T-cell (primary cell): ENCODE measurements at regions not wholly inside any gene's neighbourhood (a gene's known extent, or its start where the extent isn't known, plus 50 kb on each side); places are given as distances from the start of the nearest gene placed in this dataset.

Experiments used
- ATAC-seq, 4 experiments: fragments of 200-7000 bp in 3 of 4; fragments of 150-1000 bp in 1 of 4; cut with Tn5 transposase; replicated peaks in 1 of 4; 1 replicate in 3 of 4; 2 replicates in 1 of 4; pipeline ENCODE4 v1.10.0; 2021; ENCODE audit warnings: moderate library complexity in 3 of 4, mild to moderate bottlenecking in 2 of 4, moderate number of reproducible peaks in 1 of 4
- CTCF ChIA-PET, 2 donors: fragments of 300-600 bp; sonication (Branson Sonifier 250); formaldehyde crosslinking; loops; one replicate each; lab custom pipeline; 2022; ENCODE audit warnings: antibody characterized with exemption in 2 of 2; lab: Charles Lee
- POLR2A ChIA-PET, 2 donors: fragments of 300-600 bp; sonication (Branson Sonifier 250); formaldehyde crosslinking; loops; one replicate each; lab custom pipeline; 2022; ENCODE audit warnings: antibody characterized with exemption in 2 of 2; lab: Charles Lee
- DNase-seq, 35 experiments: peaks; one replicate each; pipeline versions ENCODE4 v3.0.0 to v3.0.0-alpha.2; 2013 to 2023
- H3K27ac ChIP-seq: one replicate; pipeline ENCODE4 v1.5.1; 2013; ENCODE audit warnings: low read length
- H3K27me3 ChIP-seq, 2 experiments: replicated peaks in 1 of 2; 1 replicate in 1 of 2; 2 replicates in 1 of 2; pipeline versions ENCODE4 v1.6.1 to v1.7.0; 2013; ENCODE audit warnings: low read length in 1 of 2, mixed read lengths in 1 of 2; ENCODE audit not compliant: control insufficient read depth in 2 of 2, insufficient read depth in 2 of 2; ENCODE audit errors: extremely low read depth in 1 of 2
- H3K36me3 ChIP-seq, 2 donors: 1 replicate in 1 of 2; 2 replicates in 1 of 2; pipeline versions ENCODE4 v1.6.1 to v1.7.0; 2013; ENCODE audit warnings: low read length in 1 of 2; ENCODE audit not compliant: control insufficient read depth in 2 of 2, insufficient read depth in 1 of 2; ENCODE audit errors: extremely low read depth in 1 of 2
- H3K4me1 ChIP-seq, 2 experiments: 1 replicate in 1 of 2; 2 replicates in 1 of 2; pipeline versions ENCODE4 v1.6.1 to v1.7.0; 2013; ENCODE audit warnings: low read length in 2 of 2, mixed read lengths in 1 of 2; ENCODE audit not compliant: insufficient read depth in 2 of 2, control insufficient read depth in 1 of 2; ENCODE audit errors: extremely low read depth in 1 of 2
- H3K4me3 ChIP-seq, 2 donors: 1 replicate in 1 of 2; 2 replicates in 1 of 2; pipeline versions ENCODE4 v1.5.1 to v1.7.0; 2013; ENCODE audit warnings: mild to moderate bottlenecking in 2 of 2, low read length in 1 of 2, moderate library complexity in 1 of 2; ENCODE audit not compliant: control insufficient read depth in 1 of 2; ENCODE audit errors: extremely low read depth in 1 of 2
- H3K9me3 ChIP-seq: 2 replicates; pipeline ENCODE4 v1.7.0; 2013
- H3K27ac Mint-ChIP-seq, 2 donors: one replicate each; pipeline ENCODE4 v1.8.0; 2020 to 2021; ENCODE audit warnings: mild to moderate bottlenecking in 2 of 2, mixed read lengths in 2 of 2
- H3K27me3 Mint-ChIP-seq, 2 donors: one replicate each; pipeline ENCODE4 v1.8.0; 2021 to 2022; ENCODE audit warnings: mixed read lengths in 2 of 2
- H3K36me3 Mint-ChIP-seq: one replicate; pipeline ENCODE4 v1.8.0; 2021; ENCODE audit warnings: mixed read lengths
- H3K4me1 Mint-ChIP-seq, 3 donors: one replicate each; pipeline ENCODE4 v1.8.0; 2020 to 2022; ENCODE audit warnings: mixed read lengths in 3 of 3, mild to moderate bottlenecking in 1 of 3
- H3K4me3 Mint-ChIP-seq, 3 donors: one replicate each; pipeline ENCODE4 v1.8.0; 2020 to 2022; ENCODE audit warnings: mild to moderate bottlenecking in 3 of 3, mixed read lengths in 3 of 3, moderate library complexity in 3 of 3
- H3K9me3 Mint-ChIP-seq, 3 donors: one replicate each; pipeline ENCODE4 v1.8.0; 2020 to 2022; ENCODE audit warnings: mixed read lengths in 3 of 3
- WGBS: methylation state at CpG from one replicate; pipeline ENCODE4 v1.1.5; 2013; ENCODE audit warnings: missing lambda C conversion rate; ENCODE audit not compliant: insufficient coverage; 5-methylcytosine and 5-hydroxymethylcytosine counted together

- H3K36me3 ChIP-seq: no peaks in the 10 kb centered on the region
- no peaks in the 10 kb centered on the region for H3K27me3 ChIP-seq
- ChIA-PET CTCF (no interaction called here), POLR2A (no interaction called here)
- DNase-seq (no peak), ATAC-seq (no peak)
- peaks cover 0 to 7% of the 10 kb centered on the region in 2 donors for H3K27me3 Mint-ChIP-seq
- H3K4me1 Mint-ChIP-seq: no peaks in the 10 kb centered on the region
- no peaks in the 10 kb centered on the region for H3K9me3 ChIP-seq
- no peak overlapping the region for H3K27ac Mint-ChIP-seq
- H3K4me3 ChIP-seq: no peak overlapping the region
- H3K4me1 ChIP-seq: no peaks in the 10 kb centered on the region
- no peak overlapping the region for H3K27ac ChIP-seq
- WGBS: no CpG with 5 or more reads among the region's 5 CpGs
- no peaks in the 10 kb centered on the region for H3K9me3 Mint-ChIP-seq
- H3K36me3 Mint-ChIP-seq: no peaks in the 10 kb centered on the region
- no peak overlapping the region for H3K4me3 Mint-ChIP-seq
Observed at GRCh38 chrX:150199181-150199580, 163.9 kb upstream of the MAMLD1 start.

DNA sequence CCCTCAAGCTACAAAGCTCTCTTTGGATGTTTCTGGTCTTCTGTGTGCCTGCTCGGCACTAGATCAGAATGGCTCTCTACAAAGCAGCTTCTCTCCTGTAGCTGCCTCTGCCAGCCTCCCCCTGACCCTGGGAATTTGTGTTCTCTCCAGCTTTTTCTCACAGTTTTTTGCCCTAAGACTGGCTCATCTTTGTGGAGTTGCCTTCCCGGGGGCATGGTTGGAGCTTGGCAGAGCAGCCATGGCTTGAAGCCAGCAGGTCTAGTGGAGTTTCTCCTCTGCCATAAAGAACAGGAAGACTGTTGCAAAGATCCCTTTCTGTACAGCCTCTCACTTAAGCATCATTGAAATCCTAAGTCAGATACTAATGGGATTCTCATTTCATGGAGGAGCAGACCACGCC, 163.3 kb upstream of the MAMLD1 start:
- H3K4me3 ChIP-seq: no peak overlapping the region
- H3K4me3 Mint-ChIP-seq: no peak overlapping the region
- H3K9me3 ChIP-seq: no peaks in the 10 kb centered on the region
- H3K27me3 Mint-ChIP-seq: peaks cover 0 to 7% of the 10 kb centered on the region in 2 donors
- 100% methylated on average over 1 of the region's 3 CpGs for WGBS
- H3K36me3 Mint-ChIP-seq: no peaks in the 10 kb centered on the region
- no peaks in the 10 kb centered on the region for H3K27me3 ChIP-seq
- ChIA-PET CTCF (no interaction called here), POLR2A (no interaction called here)
- H3K36me3 ChIP-seq: no peaks in the 10 kb centered on the region
- no peak overlapping the region for H3K27ac ChIP-seq
- no peak overlapping the region for H3K27ac Mint-ChIP-seq
- DNase-seq (no peak), ATAC-seq (no peak)
- no peaks in the 10 kb centered on the region for H3K4me1 Mint-ChIP-seq
- H3K4me1 ChIP-seq: no peaks in the 10 kb centered on the region
- H3K9me3 Mint-ChIP-seq: no peaks in the 10 kb centered on the region

- ChIA-PET CTCF (no interaction called here), POLR2A (no interaction called here)
- no peaks in the 10 kb centered on the region for H3K4me1 Mint-ChIP-seq
- DNase-seq (no peak), ATAC-seq (no peak)
- no peaks in the 10 kb centered on the region for H3K27me3 ChIP-seq
- H3K4me3 Mint-ChIP-seq: no peak overlapping the region
- WGBS: no CpG with 5 or more reads among the region's 2 CpGs
- no peak overlapping the region for H3K4me3 ChIP-seq
- no peak overlapping the region for H3K27ac ChIP-seq
- no peaks in the 10 kb centered on the region for H3K9me3 Mint-ChIP-seq
- H3K4me1 ChIP-seq: no peaks in the 10 kb centered on the region
- H3K27me3 Mint-ChIP-seq: peaks cover 0 to 5% of the 10 kb centered on the region in 2 donors
- no peaks in the 10 kb centered on the region for H3K9me3 ChIP-seq
- H3K36me3 ChIP-seq: no peaks in the 10 kb centered on the region
- no peaks in the 10 kb centered on the region for H3K36me3 Mint-ChIP-seq
- H3K27ac Mint-ChIP-seq: no peak overlapping the region
Observed at GRCh38 chrX:150200361-150200760, 162.8 kb upstream of the MAMLD1 start.

GRCh38 chrX:150200820-150201287, 162.3 kb upstream of the MAMLD1 start:
- CTCF ChIA-PET: no interaction called here
- Histone ChIP-seq H3K4me1 (no peaks in the 10 kb centered on the region), H3K36me3 (no peaks in the 10 kb centered on the region), H3K27me3 (no peaks in the 10 kb centered on the region), H3K27ac (no peak overlapping the region), H3K4me3 (no peak overlapping the region), H3K9me3 (no peaks in the 10 kb centered on the region)
- no peaks in the 10 kb centered on the region for H3K36me3 Mint-ChIP-seq
- 89% methylated on average over 1 of the region's 5 CpGs for WGBS
- H3K27ac Mint-ChIP-seq: no peak overlapping the region
- H3K27me3 Mint-ChIP-seq: peaks cover 0 to 5% of the 10 kb centered on the region in 2 donors
- H3K4me1 Mint-ChIP-seq: no peaks in the 10 kb centered on the region
- H3K4me3 Mint-ChIP-seq: no peak overlapping the region
- DNase-seq (peak in 2 of 35 experiments; percentile 0 to 3), ATAC-seq (peak in 3 of 4 experiments; percentile 55 to 88 (median 65))
- POLR2A ChIA-PET: no interaction called here
- H3K9me3 Mint-ChIP-seq: no peaks in the 10 kb centered on the region

GRCh38 chrX:150201391-150201790, 161.7 kb upstream of the MAMLD1 start:
- H3K4me3 Mint-ChIP-seq: no peak overlapping the region
- DNase-seq: no peak
- H3K4me1 Mint-ChIP-seq: no peaks in the 10 kb centered on the region
- H3K27me3 Mint-ChIP-seq: peaks cover 0 to 5% of the 10 kb centered on the region in 2 donors
- H3K27ac Mint-ChIP-seq: no peak overlapping the region
- H3K27ac ChIP-seq: no peak overlapping the region
- H3K27me3 ChIP-seq: no peaks in the 10 kb centered on the region
- H3K9me3 Mint-ChIP-seq: no peaks in the 10 kb centered on the region
- ATAC-seq: no peak
- no peaks in the 10 kb centered on the region for H3K4me1 ChIP-seq
- WGBS: no CpG with 5 or more reads among the region's 7 CpGs
- no peaks in the 10 kb centered on the region for H3K36me3 ChIP-seq
- ChIA-PET CTCF (no interaction called here), POLR2A (no interaction called here)
- H3K4me3 ChIP-seq: no peak overlapping the region
- no peaks in the 10 kb centered on the region for H3K36me3 Mint-ChIP-seq
- H3K9me3 ChIP-seq: no peaks in the 10 kb centered on the region

GRCh38 chrX:150201841-150202240, 161.3 kb upstream of the MAMLD1 start:
- Mint-ChIP-seq H3K27me3 (peaks cover 0 to 5% of the 10 kb centered on the region in 2 donors), H3K36me3 (no peaks in the 10 kb centered on the region), H3K4me3 (no peak overlapping the region), H3K27ac (no peak overlapping the region), H3K9me3 (no peaks in the 10 kb centered on the region), H3K4me1 (no peaks in the 10 kb centered on the region)
- no peaks in the 10 kb centered on the region for H3K36me3 ChIP-seq
- H3K27ac ChIP-seq: no peak overlapping the region
- H3K4me3 ChIP-seq: no peak overlapping the region
- no CpG with 5 or more reads among the region's 3 CpGs for WGBS
- DNase-seq (no peak), ATAC-seq (no peak)
- no peaks in the 10 kb centered on the region for H3K27me3 ChIP-seq
- ChIA-PET CTCF (no interaction called here), POLR2A (no interaction called here)
- no peaks in the 10 kb centered on the region for H3K4me1 ChIP-seq
- no peaks in the 10 kb centered on the region for H3K9me3 ChIP-seq

GRCh38 chrX:150202641-150203247, 160.4 kb upstream of the MAMLD1 start:
- no peak for DNase-seq
- H3K27ac Mint-ChIP-seq: no peak overlapping the region

More at GRCh38 chrX:150202641-150203247, 160.4 kb upstream of the MAMLD1 start:
- WGBS: 94% methylated on average over 3 of the region's 11 CpGs
- no peaks in the 10 kb centered on the region for H3K4me1 Mint-ChIP-seq
- H3K9me3 ChIP-seq: no peaks in the 10 kb centered on the region
- no peak overlapping the region for H3K27ac ChIP-seq
- no peaks in the 10 kb centered on the region for H3K36me3 Mint-ChIP-seq
- no peak for ATAC-seq
- H3K4me3 ChIP-seq: no peak overlapping the region
- H3K4me3 Mint-ChIP-seq: no peak overlapping the region
- H3K36me3 ChIP-seq: no peaks in the 10 kb centered on the region
- no peaks in the 10 kb centered on the region for H3K27me3 ChIP-seq
- no peaks in the 10 kb centered on the region for H3K9me3 Mint-ChIP-seq
- peaks cover 0 to 3% of the 10 kb centered on the region in 2 donors for H3K27me3 Mint-ChIP-seq
- CTCF ChIA-PET: no interaction called here
- POLR2A ChIA-PET: no interaction called here
- H3K4me1 ChIP-seq: no peaks in the 10 kb centered on the region
